ENCODE measurements at regions not wholly inside any gene's neighbourhood (a gene's known extent, or its start where the extent isn't known, plus 50 kb on each side); places are given as distances from the start of the nearest gene placed in this dataset.
"Not testable (repeated sequence)": the region's sequence is repeated elsewhere in the genome, so short reads cannot be mapped to it uniquely, and the experiment has no call there.

GRCh38 chr1:182191381-182192115 lies 130.0 kb upstream of the ZNF648 start:
- no peak for DNase-seq

GRCh38 chr1:182189535-182190066 lies 128.1 kb upstream of the ZNF648 start:
- DNase-seq, result no peak

DNA sequence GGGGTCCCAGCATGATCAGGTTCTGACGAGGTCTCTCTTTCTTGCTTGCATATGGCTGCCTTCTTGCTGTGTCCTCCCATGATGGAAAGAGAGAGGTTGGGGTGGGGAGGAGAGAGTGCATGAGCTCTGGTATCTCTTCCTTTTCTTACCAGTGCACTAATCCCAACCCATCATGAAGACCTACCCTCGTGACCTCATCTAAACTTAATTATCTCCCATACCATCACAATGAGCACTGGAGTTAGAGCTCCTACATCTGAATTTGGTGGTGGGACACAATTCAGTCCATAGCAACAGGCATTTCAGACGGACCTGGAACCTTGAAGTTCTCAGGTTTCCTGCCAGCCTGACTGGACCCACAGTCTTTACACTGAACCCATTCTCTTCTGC lies 125.2 kb upstream of the ZNF648 start:
- DNase-seq, result no peak

DNA sequence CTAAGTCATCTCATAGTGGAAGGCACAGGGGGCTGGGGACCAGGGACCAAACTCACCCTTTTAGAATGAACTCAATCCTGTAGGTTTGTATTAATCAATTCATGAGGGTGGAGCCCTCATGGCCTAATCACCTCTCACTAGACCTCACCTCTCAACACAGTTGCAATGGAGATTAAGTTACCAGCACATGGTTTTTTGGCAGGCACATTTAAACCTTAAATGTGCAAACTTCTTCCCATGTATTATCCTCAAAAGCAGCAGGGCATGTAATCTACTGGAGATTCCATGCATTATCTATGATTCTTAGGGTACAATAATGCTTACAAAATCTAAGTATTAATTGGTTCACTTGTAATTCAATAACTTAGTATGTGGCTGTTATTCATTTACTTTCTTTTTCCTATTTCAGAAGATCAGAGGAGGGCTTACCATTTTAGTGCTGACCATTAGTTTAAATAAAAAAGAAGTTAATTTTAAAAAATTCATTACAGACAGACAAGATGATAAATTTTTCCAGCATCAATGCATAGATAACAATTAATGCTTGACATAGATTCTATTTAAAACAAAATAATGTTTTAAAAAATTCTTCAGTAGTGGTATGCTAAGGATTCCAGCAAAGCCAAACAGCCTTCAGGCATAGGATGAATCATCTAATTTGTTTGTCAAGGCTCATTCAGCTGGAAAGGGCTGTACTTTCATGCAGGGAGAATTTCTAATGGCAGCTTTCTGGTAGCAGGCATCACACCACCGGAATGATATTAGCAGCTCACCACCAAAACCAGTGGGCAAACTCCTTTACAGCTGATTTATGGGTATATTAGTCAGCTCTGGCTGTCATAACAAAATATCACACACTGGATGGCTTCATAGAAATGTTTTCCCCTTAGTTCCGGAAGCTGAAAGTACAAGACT lies 124.6 kb upstream of the ZNF648 start:
- DNase-seq, result no peak

- DNase-seq, result no peak
Measured at GRCh38 chr1:182185136-182185535, 123.6 kb upstream of the ZNF648 start.

GRCh38 chr1:182183606-182184005 lies 122.1 kb upstream of the ZNF648 start:
- DNase-seq, result no peak

DNA sequence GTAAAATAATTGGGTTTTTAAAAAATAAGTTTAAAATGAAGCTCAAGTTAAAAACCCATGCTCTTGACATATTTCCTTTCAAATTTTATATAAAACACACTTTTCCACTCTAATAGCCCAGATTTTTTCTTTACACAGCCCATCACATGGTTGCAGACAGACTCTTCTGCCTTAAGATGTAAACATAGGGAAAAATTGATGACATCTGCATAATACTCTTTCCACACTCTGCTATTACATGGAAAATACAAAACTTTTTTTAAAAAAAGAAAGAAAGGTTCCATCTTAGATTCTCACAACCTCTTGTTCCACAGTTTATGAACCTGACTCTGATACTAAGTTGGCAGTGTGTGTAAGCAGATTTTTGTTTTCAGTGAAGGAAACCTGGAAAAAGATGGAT lies 120.8 kb upstream of the ZNF648 start:
- no peak for DNase-seq

DNA sequence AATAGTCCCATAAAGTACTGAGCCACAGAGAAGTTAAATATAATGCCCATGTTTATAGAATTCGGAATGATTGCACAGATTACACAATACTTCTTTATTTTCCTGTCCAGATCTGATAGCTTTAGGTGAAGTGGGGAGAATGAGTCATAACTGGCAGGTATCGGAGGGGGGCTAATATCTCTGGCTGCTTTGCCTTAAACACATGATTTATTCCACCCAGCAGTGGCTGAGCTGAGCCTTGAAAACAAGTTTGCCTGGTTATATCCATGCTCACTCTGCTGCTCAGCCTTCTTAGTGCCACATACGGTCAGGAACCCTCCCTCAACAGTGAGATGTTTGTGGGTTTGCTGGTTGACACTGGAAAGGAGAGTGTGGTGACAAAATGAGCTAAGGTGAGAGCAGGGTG lies 119.7 kb upstream of the ZNF648 start:
- DNase-seq, result no peak

- DNase-seq, result no peak
Measured at GRCh38 chr1:182175361-182175931, 113.9 kb upstream of the ZNF648 start.

DNA sequence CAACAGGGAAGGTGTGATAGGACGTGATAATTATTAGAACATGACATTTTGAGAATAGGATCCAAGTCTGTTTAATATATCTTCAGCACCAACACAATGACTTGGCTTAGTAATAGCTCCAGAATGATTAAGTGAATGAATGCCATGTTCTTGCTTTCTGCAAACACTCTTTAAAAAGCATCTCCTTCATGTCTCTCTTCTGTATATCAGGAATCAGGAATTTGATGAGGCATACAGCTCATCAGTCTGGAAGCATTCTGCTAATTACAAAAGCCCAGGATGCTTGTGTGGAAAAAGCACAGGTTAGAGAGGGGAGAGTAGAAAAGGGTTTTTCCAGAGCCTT lies 113.0 kb upstream of the ZNF648 start:
- no peak for DNase-seq

- no peak for DNase-seq
Measured at GRCh38 chr1:182173808-182174512, 112.4 kb upstream of the ZNF648 start.

- DNase-seq, result no peak
Measured at GRCh38 chr1:182172699-182173098, 111.2 kb upstream of the ZNF648 start.

GRCh38 chr1:182170891-182171461 lies 109.5 kb upstream of the ZNF648 start:
- DNase-seq, result no peak

- DNase-seq, result no peak
Measured at GRCh38 chr1:182169203-182169602, 107.7 kb upstream of the ZNF648 start.

- DNase-seq, result no peak
Measured at GRCh38 chr1:182166750-182167149, 105.2 kb upstream of the ZNF648 start.

DNA sequence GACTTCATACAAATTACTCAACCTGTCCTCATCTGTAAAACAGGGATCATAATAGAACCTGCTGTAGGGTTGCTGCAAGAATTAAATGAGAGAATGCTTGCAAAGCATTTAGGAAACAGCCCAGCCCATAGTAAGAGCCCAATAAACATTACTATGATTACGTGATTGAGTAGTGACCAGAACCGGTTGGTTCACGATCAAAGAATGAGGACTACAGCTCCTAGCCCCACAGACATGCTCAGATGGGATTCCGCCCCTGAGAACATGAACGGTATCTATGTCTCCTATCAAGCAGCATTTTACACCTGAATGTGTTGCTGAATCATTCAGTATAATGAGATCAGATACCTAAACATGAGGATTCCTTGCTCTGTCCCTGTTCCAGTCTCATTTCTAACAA lies 104.8 kb upstream of the ZNF648 start:
- no peak for DNase-seq

GRCh38 chr1:182164273-182164672 lies 102.8 kb upstream of the ZNF648 start:
- no peak for DNase-seq

- DNase-seq, result no peak
Measured at GRCh38 chr1:182163821-182164223, 102.3 kb upstream of the ZNF648 start.

DNA sequence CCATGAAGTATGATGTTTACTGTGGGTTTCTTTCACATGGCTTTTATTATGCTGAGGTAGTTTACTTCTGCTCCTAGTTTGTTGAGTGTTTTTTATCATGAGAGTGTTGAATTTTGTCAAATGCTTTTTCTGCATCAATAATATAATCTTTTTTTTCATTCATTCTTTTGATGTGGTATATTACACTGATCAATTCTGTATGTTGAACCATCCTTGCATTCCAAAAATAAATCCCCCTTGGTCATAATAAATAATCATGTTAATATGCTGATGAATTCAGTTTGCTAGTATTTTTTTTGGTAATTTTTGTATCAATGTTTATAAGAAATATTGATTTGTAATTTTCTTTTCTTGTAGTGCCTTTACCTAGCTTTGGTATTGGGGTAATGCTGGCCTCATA lies 97.9 kb upstream of the ZNF648 start:
- no peak for DNase-seq

DNA sequence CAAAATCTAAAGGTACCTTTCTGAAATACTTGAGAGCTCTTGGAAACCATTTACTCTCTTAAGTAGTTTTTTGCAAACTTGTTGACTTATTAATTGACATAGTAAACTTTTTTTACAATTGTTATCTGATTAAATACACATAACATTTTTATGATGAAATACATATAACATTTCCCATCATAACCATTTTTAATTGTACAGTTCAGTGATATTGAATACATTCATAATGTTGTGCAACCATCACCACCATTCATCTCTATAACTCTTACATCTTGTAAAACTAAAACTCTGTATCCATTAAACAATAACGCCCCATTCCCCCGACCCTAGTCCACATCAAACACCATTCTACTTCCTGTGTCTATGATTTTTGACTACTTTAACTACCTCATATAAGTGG lies 95.7 kb upstream of the ZNF648 start:
- no peak for DNase-seq

GRCh38 chr1:182154425-182154824 lies 92.9 kb upstream of the ZNF648 start:
- not testable (repeated sequence) for DNase-seq

GRCh38 chr1:182149411-182149965 lies 88.0 kb upstream of the ZNF648 start:
- no peak for DNase-seq
